ENCODE measurements at regions not wholly inside any gene's neighbourhood (a gene's known extent, or its start where the extent isn't known, plus 50 kb on each side); places are given as distances from the start of the nearest gene placed in this dataset.

DNA sequence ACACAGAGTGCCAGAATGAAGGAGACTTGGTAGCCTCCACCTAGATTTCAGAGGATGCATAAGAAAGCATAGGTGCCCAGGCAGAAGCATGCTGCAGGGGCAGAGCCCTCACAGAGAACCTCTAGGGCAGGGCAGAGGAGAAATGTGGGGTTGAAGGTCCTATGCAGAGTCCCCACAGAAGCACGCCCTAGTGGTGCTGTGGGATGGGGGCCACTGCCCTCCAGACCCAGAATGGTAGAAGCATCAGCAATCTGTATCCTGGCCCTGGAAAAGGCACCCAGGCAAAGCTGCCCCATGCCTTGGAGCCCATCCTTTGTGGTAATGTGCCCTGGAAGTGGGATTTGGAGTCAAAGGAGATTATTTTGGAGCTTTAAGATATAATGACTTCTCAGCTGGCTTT lies 992.9 kb upstream of the PABPC4L start:
- DNase-seq: no peak
- WGBS (ENCODE audit: insufficient coverage, low lambda C conversion rate): no CpG with 5 or more reads among the region's 1 CpG
- no peaks in the 10 kb centered on the region for H3K4me1 ChIP-seq (ENCODE audit: control insufficient read depth, insufficient read depth, low read length)

DNA sequence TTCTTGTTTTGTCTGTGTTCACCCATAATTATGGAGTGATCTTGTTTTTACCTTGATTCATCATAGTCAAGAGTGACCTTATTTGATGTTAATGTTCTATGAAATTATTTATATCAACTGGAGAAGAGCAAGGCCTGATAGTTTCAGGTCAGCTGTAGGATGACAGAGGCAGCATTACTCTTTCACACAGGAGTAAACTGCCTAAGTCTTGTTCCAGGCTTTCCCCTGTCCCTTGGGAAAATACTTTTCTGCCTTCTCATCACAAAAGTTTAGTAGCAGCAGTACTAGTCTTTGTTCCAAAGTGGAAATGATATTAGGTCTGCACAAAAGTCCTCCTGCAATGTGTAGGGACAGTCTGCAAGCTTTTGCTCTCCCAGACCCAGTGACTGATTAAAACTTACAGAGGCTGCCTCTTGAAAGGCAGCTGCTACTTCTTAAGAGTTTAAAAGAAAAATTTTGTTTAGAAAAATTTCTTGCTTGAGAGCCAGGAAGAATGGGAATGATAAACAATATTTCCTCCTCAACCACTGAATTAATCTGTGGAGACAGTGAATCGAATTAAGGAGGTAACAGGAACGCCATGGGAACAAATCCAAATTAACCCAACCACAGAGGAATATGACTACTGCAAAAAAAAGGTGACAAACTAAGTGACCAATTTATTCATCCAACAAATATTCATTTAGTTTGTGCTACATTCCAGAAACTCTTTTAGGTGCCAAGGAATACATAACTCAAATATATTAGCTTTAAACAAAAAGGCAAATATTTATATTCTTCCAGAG lies 991.4 kb upstream of the PABPC4L start:
- Histone ChIP-seq H3K4me1 (ENCODE audit: control insufficient read depth, insufficient read depth, low read length) (no peaks in the 10 kb centered on the region), H3K27ac (ENCODE audit: low read length) (no peak overlapping the region), H3K27me3 (ENCODE audit: control insufficient read depth, insufficient read depth, low read length) (no peaks in the 10 kb centered on the region), H3K4me3 (ENCODE audit: low read length) (no peak overlapping the region), H3K9me3 (ENCODE audit: control insufficient read depth, low read depth, low read length) (no peaks in the 10 kb centered on the region), H3K36me3 (ENCODE audit: control insufficient read depth, insufficient read depth, low read length) (no peaks in the 10 kb centered on the region)
- WGBS (ENCODE audit: insufficient coverage, low lambda C conversion rate): no CpG with 5 or more reads among the region's 2 CpGs
- DNase-seq: no peak

More for the DNA sequence above, 992.9 kb upstream of the PABPC4L start:
- Histone ChIP-seq H3K4me3 (ENCODE audit: low read length) (no peak overlapping the region), H3K27ac (ENCODE audit: low read length) (no peak overlapping the region), H3K9me3 (ENCODE audit: control insufficient read depth, low read depth, low read length) (no peaks in the 10 kb centered on the region), H3K36me3 (ENCODE audit: control insufficient read depth, insufficient read depth, low read length) (no peaks in the 10 kb centered on the region), H3K27me3 (ENCODE audit: control insufficient read depth, insufficient read depth, low read length) (no peaks in the 10 kb centered on the region)

DNA sequence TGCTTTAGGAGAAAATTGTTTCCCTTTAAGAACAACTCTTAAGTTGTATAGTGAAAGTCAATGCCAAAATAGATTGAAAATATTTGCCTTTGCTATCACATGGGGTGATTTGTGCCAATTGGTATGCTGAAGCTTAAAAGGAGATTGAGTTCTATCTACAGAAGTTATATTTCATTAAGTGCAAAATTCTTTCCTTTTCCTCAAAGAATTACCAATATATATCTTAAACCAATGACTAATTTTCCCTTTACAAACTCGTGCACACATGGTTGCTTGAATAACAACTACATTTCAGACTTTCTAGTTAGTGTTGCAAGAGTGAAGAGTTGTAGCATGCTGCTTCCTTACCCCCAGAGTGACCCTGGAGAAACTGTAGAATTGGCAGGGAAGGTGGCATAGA lies 990.0 kb upstream of the PABPC4L start:
- H3K9me3 ChIP-seq (ENCODE audit: control insufficient read depth, low read depth, low read length): no peaks in the 10 kb centered on the region
- H3K27me3 ChIP-seq (ENCODE audit: control insufficient read depth, insufficient read depth, low read length): no peaks in the 10 kb centered on the region
- no peak overlapping the region for H3K27ac ChIP-seq (ENCODE audit: low read length)
- WGBS (ENCODE audit: insufficient coverage, low lambda C conversion rate): no CpG with 5 or more reads among the region's 1 CpG
- no peak overlapping the region for H3K4me3 ChIP-seq (ENCODE audit: low read length)
- H3K4me1 ChIP-seq (ENCODE audit: control insufficient read depth, insufficient read depth, low read length): no peaks in the 10 kb centered on the region
- no peaks in the 10 kb centered on the region for H3K36me3 ChIP-seq (ENCODE audit: control insufficient read depth, insufficient read depth, low read length)
- DNase-seq: no peak

DNA sequence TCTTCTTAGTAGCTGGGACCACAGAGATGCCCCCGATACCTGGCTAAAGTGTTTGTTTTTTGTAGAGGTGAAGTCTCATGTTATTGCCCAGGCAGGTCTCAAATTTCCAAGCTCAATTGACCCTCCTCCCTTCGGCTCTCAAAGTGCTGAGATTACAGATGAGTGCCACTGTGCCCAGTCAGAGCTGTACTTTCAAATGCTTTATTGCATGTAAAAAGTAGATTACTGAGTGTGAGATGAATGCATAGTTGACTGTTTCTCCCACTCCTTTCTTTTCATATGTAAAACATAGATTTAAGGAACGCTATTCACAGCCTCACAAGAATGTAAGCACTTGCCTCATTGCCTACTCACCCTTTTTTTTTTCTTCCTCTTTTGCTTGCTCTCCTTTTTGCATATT lies 984.4 kb upstream of the PABPC4L start:
- peaks cover 4% of the 10 kb centered on the region for H3K9me3 ChIP-seq (ENCODE audit: control insufficient read depth, low read depth, low read length)
- DNase-seq: no peak
- no peaks in the 10 kb centered on the region for H3K4me1 ChIP-seq (ENCODE audit: control insufficient read depth, insufficient read depth, low read length)
- WGBS (ENCODE audit: insufficient coverage, low lambda C conversion rate): 36% methylated on average over 1 of the region's 3 CpGs
- no peaks in the 10 kb centered on the region for H3K36me3 ChIP-seq (ENCODE audit: control insufficient read depth, insufficient read depth, low read length)
- no peaks in the 10 kb centered on the region for H3K27me3 ChIP-seq (ENCODE audit: control insufficient read depth, insufficient read depth, low read length)
- no peak overlapping the region for H3K4me3 ChIP-seq (ENCODE audit: low read length)
- no peak overlapping the region for H3K27ac ChIP-seq (ENCODE audit: low read length)

DNA sequence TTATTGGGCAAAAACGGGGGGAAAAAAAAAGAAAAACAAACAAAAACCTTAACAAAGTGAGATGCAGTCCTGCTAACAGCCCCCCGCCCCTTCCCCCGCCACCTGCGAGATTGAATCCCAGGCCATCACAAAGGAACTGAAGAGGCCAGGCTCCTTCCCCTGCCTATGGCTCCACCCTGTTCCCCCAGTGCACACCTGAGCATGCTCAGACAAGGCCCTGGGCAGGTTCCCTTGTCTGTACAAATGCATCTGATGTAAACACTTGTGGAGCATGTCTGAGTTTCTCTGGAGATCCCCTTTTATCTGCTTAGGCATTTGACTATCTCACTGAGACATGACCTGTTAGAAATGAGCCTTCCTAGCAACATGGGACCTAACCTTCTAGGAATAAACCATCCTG lies 983.7 kb upstream of the PABPC4L start:
- Histone ChIP-seq H3K4me1 (ENCODE audit: control insufficient read depth, insufficient read depth, low read length) (no peaks in the 10 kb centered on the region), H3K4me3 (ENCODE audit: low read length) (no peak overlapping the region), H3K27me3 (ENCODE audit: control insufficient read depth, insufficient read depth, low read length) (no peaks in the 10 kb centered on the region), H3K27ac (ENCODE audit: low read length) (no peak overlapping the region), H3K9me3 (ENCODE audit: control insufficient read depth, low read depth, low read length) (peaks cover 4% of the 10 kb centered on the region), H3K36me3 (ENCODE audit: control insufficient read depth, insufficient read depth, low read length) (no peaks in the 10 kb centered on the region)
- 14% methylated on average over 1 of the region's 4 CpGs for WGBS (ENCODE audit: insufficient coverage, low lambda C conversion rate)
- no peak for DNase-seq

DNA sequence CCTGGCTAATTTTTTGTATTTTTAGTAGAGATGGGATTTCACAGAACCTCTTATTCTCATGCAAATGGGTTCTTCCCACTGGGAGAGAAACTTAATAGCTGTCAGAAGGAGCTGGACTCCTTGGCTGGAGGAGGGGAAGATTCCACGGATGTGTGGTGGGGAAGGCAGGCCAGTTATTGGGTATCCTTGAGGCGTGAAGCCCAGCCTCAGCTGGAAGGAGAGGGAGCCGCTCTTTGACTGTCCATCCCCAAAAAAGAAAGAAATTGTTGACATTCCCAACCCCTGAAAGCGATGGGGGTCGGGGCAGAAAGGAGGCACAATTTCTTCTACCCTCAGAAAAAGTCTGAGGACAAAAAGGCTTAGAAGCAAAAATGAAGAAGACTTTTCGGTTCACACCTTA lies 983.1 kb upstream of the PABPC4L start:
- DNase-seq: no peak
- Histone ChIP-seq H3K9me3 (ENCODE audit: control insufficient read depth, low read depth, low read length) (peaks cover 4% of the 10 kb centered on the region), H3K36me3 (ENCODE audit: control insufficient read depth, insufficient read depth, low read length) (no peaks in the 10 kb centered on the region), H3K4me1 (ENCODE audit: control insufficient read depth, insufficient read depth, low read length) (no peaks in the 10 kb centered on the region), H3K27me3 (ENCODE audit: control insufficient read depth, insufficient read depth, low read length) (no peaks in the 10 kb centered on the region), H3K27ac (ENCODE audit: low read length) (no peak overlapping the region), H3K4me3 (ENCODE audit: low read length) (no peak overlapping the region)
- WGBS (ENCODE audit: insufficient coverage, low lambda C conversion rate): 93% methylated on average over 3 of the region's 6 CpGs

DNA sequence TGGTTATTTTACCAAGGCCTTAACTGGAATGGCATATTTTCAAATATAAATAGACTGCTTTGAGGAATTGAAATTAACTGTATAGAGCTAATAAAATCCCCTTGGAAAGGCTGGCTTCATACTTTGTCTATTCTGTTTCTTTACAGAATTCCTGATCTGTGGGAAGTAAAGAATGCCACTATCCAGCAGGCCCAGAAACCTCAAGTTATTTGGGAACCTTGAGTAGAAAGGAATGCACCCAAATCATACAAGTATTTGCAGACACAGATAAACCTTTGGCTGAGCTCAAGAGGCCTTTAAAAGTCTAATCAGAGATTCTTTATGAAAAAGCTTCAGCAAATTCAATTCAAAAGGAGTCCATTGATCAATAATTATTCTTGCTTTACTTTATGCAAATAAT lies 975.7 kb upstream of the PABPC4L start:
- Histone ChIP-seq H3K27me3 (ENCODE audit: control insufficient read depth, insufficient read depth, low read length) (no peaks in the 10 kb centered on the region), H3K4me1 (ENCODE audit: control insufficient read depth, insufficient read depth, low read length) (no peaks in the 10 kb centered on the region), H3K27ac (ENCODE audit: low read length) (no peak overlapping the region), H3K4me3 (ENCODE audit: low read length) (no peak overlapping the region), H3K9me3 (ENCODE audit: control insufficient read depth, low read depth, low read length) (no peaks in the 10 kb centered on the region), H3K36me3 (ENCODE audit: control insufficient read depth, insufficient read depth, low read length) (no peaks in the 10 kb centered on the region)
- no peak for DNase-seq

DNA sequence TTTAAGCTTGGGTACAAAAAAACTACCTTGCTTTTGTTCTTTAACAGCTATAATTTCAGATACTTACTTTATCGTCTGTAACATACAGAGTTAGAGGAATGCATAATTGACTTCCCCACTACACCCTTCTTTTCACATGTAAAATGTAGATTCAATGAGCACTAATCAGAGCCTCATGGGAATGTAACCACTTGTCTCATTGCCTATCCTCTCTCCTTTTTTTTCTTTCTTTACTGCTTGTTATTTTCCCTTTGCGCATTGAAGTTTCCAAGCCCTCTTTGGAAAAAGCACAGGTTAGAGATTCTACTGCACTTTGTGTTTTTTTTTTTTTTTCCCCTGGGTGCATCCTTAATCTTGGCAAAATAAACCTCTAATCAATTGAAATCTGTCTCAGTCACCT lies 965.1 kb upstream of the PABPC4L start:
- Histone ChIP-seq H3K4me1 (ENCODE audit: control insufficient read depth, insufficient read depth, low read length) (no peaks in the 10 kb centered on the region), H3K27ac (ENCODE audit: low read length) (no peak overlapping the region), H3K4me3 (ENCODE audit: low read length) (no peak overlapping the region), H3K36me3 (ENCODE audit: control insufficient read depth, insufficient read depth, low read length) (no peaks in the 10 kb centered on the region), H3K9me3 (ENCODE audit: control insufficient read depth, low read depth, low read length) (no peaks in the 10 kb centered on the region), H3K27me3 (ENCODE audit: control insufficient read depth, insufficient read depth, low read length) (no peaks in the 10 kb centered on the region)
- 96% methylated on average over 2 of the region's 2 CpGs for WGBS (ENCODE audit: insufficient coverage, low lambda C conversion rate)
- no peak for DNase-seq

DNA sequence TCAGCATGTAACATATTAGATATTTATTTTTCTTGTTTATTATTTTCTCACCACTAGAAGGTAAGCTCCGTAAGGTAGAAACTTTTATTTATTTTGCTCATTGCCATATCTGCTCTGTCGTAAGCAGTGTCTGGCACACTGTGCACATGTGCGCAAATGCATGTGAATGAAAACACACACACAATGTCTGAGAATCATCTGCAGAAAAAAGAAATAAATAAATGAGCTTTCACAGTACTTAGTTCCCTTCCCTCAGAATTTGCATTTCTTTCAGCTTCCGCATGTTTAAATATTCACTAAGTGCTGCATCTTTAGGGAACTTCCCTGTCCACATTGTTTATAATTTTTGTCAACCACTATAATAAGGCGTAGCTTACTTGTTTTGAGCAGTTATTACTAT lies 963.0 kb upstream of the PABPC4L start:
- H3K4me3 ChIP-seq (ENCODE audit: low read length): no peak overlapping the region
- H3K4me1 ChIP-seq (ENCODE audit: control insufficient read depth, insufficient read depth, low read length): no peaks in the 10 kb centered on the region
- WGBS (ENCODE audit: insufficient coverage, low lambda C conversion rate): 85% methylated on average over 5 of the region's 5 CpGs
- no peaks in the 10 kb centered on the region for H3K27me3 ChIP-seq (ENCODE audit: control insufficient read depth, insufficient read depth, low read length)
- no peak overlapping the region for H3K27ac ChIP-seq (ENCODE audit: low read length)
- H3K9me3 ChIP-seq (ENCODE audit: control insufficient read depth, low read depth, low read length): no peaks in the 10 kb centered on the region
- no peaks in the 10 kb centered on the region for H3K36me3 ChIP-seq (ENCODE audit: control insufficient read depth, insufficient read depth, low read length)
- DNase-seq: no peak

DNA sequence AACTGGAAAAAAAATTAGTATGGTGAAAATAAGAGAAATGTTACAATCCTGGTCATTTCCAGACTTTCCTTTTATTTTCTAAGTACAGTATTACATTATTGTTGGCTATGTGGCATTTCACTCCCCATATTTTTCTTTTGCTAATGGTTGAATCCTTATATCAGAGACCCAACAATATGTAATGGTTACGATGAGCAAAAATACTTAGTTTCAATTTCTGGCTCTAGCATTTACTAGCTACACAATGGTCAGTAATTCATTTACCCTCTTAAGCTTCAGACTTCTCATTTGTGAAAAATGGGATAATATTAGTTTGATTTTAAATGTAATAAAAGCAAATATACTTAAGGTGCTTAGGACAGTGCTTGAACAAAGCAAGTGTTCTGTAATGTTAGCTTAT lies 942.9 kb upstream of the PABPC4L start:
- Histone ChIP-seq H3K36me3 (ENCODE audit: control insufficient read depth, insufficient read depth, low read length) (no peaks in the 10 kb centered on the region), H3K27ac (ENCODE audit: low read length) (no peak overlapping the region), H3K27me3 (ENCODE audit: control insufficient read depth, insufficient read depth, low read length) (no peaks in the 10 kb centered on the region), H3K4me3 (ENCODE audit: low read length) (no peak overlapping the region), H3K9me3 (ENCODE audit: control insufficient read depth, low read depth, low read length) (no peaks in the 10 kb centered on the region), H3K4me1 (ENCODE audit: control insufficient read depth, insufficient read depth, low read length) (no peaks in the 10 kb centered on the region)
- no peak for DNase-seq
- WGBS (ENCODE audit: insufficient coverage, low lambda C conversion rate): no CpG with 5 or more reads among the region's 1 CpG

DNA sequence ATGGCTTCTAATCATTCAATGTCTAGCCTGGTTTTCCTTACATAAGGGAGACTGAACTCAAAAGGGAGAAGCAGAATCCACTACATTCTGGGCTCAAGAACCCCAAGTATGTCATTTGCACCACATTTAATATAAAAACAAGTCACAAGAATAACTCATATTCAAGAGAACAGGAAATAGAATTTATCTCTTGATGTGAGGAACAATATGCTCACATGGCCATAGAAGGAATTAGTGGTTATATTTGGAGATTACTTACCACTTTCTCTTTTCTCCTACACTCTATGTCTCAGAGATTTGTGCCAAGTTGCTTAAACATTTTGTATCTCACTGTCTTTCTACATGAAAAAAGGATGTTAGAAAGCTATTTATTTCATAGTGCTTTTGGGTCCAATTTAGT lies 922.6 kb upstream of the PABPC4L start:
- no peak for DNase-seq

More for the DNA sequence above, 922.6 kb upstream of the PABPC4L start:
- Histone ChIP-seq H3K4me1 (ENCODE audit: control insufficient read depth, insufficient read depth, low read length) (no peaks in the 10 kb centered on the region), H3K27ac (ENCODE audit: low read length) (no peak overlapping the region), H3K27me3 (ENCODE audit: control insufficient read depth, insufficient read depth, low read length) (no peaks in the 10 kb centered on the region), H3K36me3 (ENCODE audit: control insufficient read depth, insufficient read depth, low read length) (no peaks in the 10 kb centered on the region), H3K9me3 (ENCODE audit: control insufficient read depth, low read depth, low read length) (no peaks in the 10 kb centered on the region), H3K4me3 (ENCODE audit: low read length) (no peak overlapping the region)

All from large intestine (tissue), 3 donors.